ENCODE measurements at regions not wholly inside any gene's neighbourhood (a gene's known extent, or its start where the extent isn't known, plus 50 kb on each side); places are given as distances from the start of the nearest gene placed in this dataset.

DNA sequence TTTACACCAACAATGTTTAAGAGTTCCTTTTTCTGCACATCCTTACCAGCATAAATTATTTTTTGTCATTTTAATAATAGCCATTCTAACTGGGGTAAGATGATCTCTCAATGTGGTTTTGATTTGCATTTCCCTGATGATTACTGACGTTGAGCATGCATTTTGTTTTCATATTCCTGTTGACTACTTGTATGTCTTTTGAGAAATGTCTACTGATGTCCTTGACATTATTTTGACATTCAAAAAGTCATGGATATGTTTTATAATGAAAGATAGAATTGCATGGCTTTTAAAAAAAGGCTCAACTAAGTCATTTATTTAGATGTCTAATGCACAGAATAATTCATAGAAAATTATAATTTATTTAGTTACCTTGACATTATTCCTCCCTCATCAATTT is 381.6 kb upstream of the C9orf72 start:
- TF ChIP-seq, protein P1, sequence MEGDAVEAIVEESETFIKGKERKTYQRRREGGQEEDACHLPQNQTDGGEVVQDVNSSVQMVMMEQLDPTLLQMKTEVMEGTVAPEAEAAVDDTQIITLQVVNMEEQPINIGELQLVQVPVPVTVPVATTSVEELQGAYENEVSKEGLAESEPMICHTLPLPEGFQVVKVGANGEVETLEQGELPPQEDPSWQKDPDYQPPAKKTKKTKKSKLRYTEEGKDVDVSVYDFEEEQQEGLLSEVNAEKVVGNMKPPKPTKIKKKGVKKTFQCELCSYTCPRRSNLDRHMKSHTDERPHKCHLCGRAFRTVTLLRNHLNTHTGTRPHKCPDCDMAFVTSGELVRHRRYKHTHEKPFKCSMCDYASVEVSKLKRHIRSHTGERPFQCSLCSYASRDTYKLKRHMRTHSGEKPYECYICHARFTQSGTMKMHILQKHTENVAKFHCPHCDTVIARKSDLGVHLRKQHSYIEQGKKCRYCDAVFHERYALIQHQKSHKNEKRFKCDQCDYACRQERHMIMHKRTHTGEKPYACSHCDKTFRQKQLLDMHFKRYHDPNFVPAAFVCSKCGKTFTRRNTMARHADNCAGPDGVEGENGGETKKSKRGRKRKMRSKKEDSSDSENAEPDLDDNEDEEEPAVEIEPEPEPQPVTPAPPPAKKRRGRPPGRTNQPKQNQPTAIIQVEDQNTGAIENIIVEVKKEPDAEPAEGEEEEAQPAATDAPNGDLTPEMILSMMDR (IDR thresholded peaks at IDR 0.05), result no peak
- TF ChIP-seq POLR2A (IDR thresholded peaks at IDR 0.05), result no peak

Data from thyroid gland (tissue), 4 donors.